GM12878 (cell line): ENCODE measurements at regions not wholly inside any gene's neighbourhood (a gene's known extent, or its start where the extent isn't known, plus 50 kb on each side); places are given as distances from the start of the nearest gene placed in this dataset.

Source experiments
- ATAC-seq: fragments of 200-7000 bp; cut with Tn5 transposase; 3 replicates; pipeline ENCODE4 v1.9.1; 2020; ENCODE audit warnings: mild to moderate bottlenecking, moderate library complexity
- BruUV-seq: library from RNA; stranded (reverse); fragments of 400-500 nt; replicated peaks from 2 replicates; lab custom pipeline; 2021; lab: Mats Ljungman, UMichigan
- CTCF ChIA-PET: fragments of 300-600 bp; sonication (Branson Sonifier 250); formaldehyde crosslinking; extraction: SDS; loops from one replicate; lab custom pipeline; 2021; ENCODE audit warnings: inconsistent platforms; lab: Yijun Ruan, JAX
- POLR2A ChIA-PET: fragments of 350-600 bp; formaldehyde crosslinking; extraction: SDS; loops from one replicate; lab custom pipeline; 2021; ENCODE audit warnings: inconsistent platforms; lab: Charles Lee
- RAD21 ChIA-PET: fragments of 300-600 bp; sonication (Branson Sonifier 250); formaldehyde crosslinking; loops from one replicate; lab custom pipeline; 2023; ENCODE audit warnings: antibody characterized with exemption; ENCODE audit not compliant: unreplicated experiment; lab: Charles Lee
- SMC1A ChIA-PET: fragments of 300-600 bp; sonication (Branson Sonifier 250); formaldehyde crosslinking; loops from one replicate; lab custom pipeline; 2023; ENCODE audit not compliant: unreplicated experiment, uncharacterized antibody; lab: Charles Lee
- DNase-seq: peaks from one replicate; pipeline ENCODE4 v3.0.0-alpha.2; 2011; ENCODE audit warnings: low read depth, low spot score
- FAIRE-seq: peaks from 3 replicates; lab custom pipeline; 2011; peaks lifted over from hg19 to GRCh38; lab: Jason Lieb, UNC
- H2AFZ ChIP-seq: 2 replicates; pipeline ENCODE4 v1.6.0; 2011; ENCODE audit warnings: low read depth, low read length, control low read depth; ENCODE audit not compliant: control insufficient read depth
- H3K27ac ChIP-seq: 2 replicates; pipeline ENCODE4 v1.5.1; 2011; ENCODE audit warnings: control low read depth; ENCODE audit not compliant: control insufficient read depth, insufficient read depth
- H3K27me3 ChIP-seq, 2 experiments: replicated peaks in 1 of 2; 2 replicates each; pipeline versions ENCODE4 v1.6.0 to v1.6.1; 2011; ENCODE audit warnings: low read length in 1 of 2; ENCODE audit not compliant: control insufficient read depth in 2 of 2, insufficient read depth in 2 of 2
- H3K36me3 ChIP-seq, 2 experiments: 2 replicates each; pipeline ENCODE4 v1.5.1; 2011; ENCODE audit warnings: low read length in 1 of 2; ENCODE audit not compliant: control insufficient read depth in 2 of 2, insufficient read depth in 2 of 2
- H3K4me1 ChIP-seq: 2 replicates; pipeline ENCODE4 v1.6.1; 2011; ENCODE audit warnings: mild to moderate bottlenecking, low read length, moderate library complexity, mixed read lengths; ENCODE audit not compliant: control insufficient read depth, insufficient read depth
- H3K4me2 ChIP-seq: 2 replicates; pipeline ENCODE4 v1.6.0; 2011; ENCODE audit warnings: control low read depth; ENCODE audit not compliant: control insufficient read depth, insufficient read depth
- H3K4me3 ChIP-seq: fragments of 200-600 bp; sonication (generic); 2 replicates; pipeline ENCODE4 v1.5.1; 2016
- H3K79me2 ChIP-seq: 2 replicates; pipeline ENCODE4 v1.6.0; 2011; ENCODE audit warnings: low read length; ENCODE audit not compliant: control insufficient read depth, insufficient read depth
- H3K9ac ChIP-seq: 2 replicates; pipeline ENCODE4 v1.8.0; 2011; ENCODE audit warnings: low read length, control low read depth, mixed read lengths; ENCODE audit not compliant: control insufficient read depth, insufficient read depth
- H3K9me3 ChIP-seq: replicated peaks from 3 replicates; pipeline ENCODE4 v1.5.1; 2011; ENCODE audit warnings: mild to moderate bottlenecking, low read length; ENCODE audit not compliant: control insufficient read depth, insufficient read depth
- H4K20me1 ChIP-seq: 2 replicates; pipeline ENCODE4 v1.6.0; 2011; ENCODE audit not compliant: control insufficient read depth, insufficient read depth
- BRCA1 ChIP-seq: IDR thresholded peaks from 2 replicates; pipeline ENCODE4 v1.6.1; 2011; ENCODE audit warnings: low read depth, low read length, improper control_type of control experiment
- CBX5 ChIP-seq: sonication (generic); IDR thresholded peaks from 2 replicates; pipeline ENCODE4 v1.6.1; 2016; ENCODE audit warnings: low read depth, moderate library complexity, mild to moderate bottlenecking, inconsistent platforms
- CREB1 ChIP-seq: IDR thresholded peaks from 2 replicates; pipeline ENCODE4 v1.6.1; 2012; ENCODE audit warnings: low read depth, mild to moderate bottlenecking, inconsistent platforms
- EP300 ChIP-seq, 2 experiments: fragments of 150-350 bp in 1 of 2; IDR thresholded peaks; 2 replicates each; pipeline ENCODE4 v1.6.1; 2011 to 2012; ENCODE audit warnings: low read depth in 2 of 2, low read length in 2 of 2, borderline replicate concordance in 1 of 2, improper control_type of control experiment in 1 of 2, inconsistent platforms in 1 of 2; ENCODE audit not compliant: control insufficient read depth in 1 of 2
- ETV6 ChIP-seq, 2 experiments: fragments of 450-650 bp in 1 of 2; IDR thresholded peaks in 1 of 2; conservative IDR thresholded peaks in 1 of 2; 2 replicates each; pipeline ENCODE4 v1.6.1; 2014; ENCODE audit warnings: antibody characterized with exemption in 1 of 2, borderline replicate concordance in 1 of 2, low read depth in 1 of 2, mild to moderate bottlenecking in 1 of 2, moderate library complexity in 1 of 2
- FOXM1 ChIP-seq: IDR thresholded peaks from 2 replicates; pipeline ENCODE4 v1.6.1; 2012; ENCODE audit warnings: low read depth, mild to moderate bottlenecking, inconsistent platforms, low read length, moderate library complexity
- HCFC1 ChIP-seq: fragments of 150-350 bp; IDR thresholded peaks from 2 replicates; pipeline ENCODE4 v1.6.1; 2014; ENCODE audit warnings: low read length
- HDAC2 ChIP-seq: fragments of 200-600 bp; sonication (generic); IDR thresholded peaks from 2 replicates; pipeline ENCODE4 v1.6.1; 2017
- HSF1 ChIP-seq: fragments of 150-350 bp; IDR thresholded peaks from 2 replicates; pipeline ENCODE4 v1.6.1; 2014; ENCODE audit warnings: mild to moderate bottlenecking, low read depth, low read length
- NR2C2 ChIP-seq: IDR thresholded peaks from 2 replicates; pipeline ENCODE4 v1.6.1; 2011; ENCODE audit warnings: borderline replicate concordance, low read depth; ENCODE audit not compliant: control insufficient read depth, insufficient read length
- PML ChIP-seq: IDR thresholded peaks from 2 replicates; pipeline ENCODE4 v1.6.1; 2012; ENCODE audit warnings: low read length, inconsistent platforms
- RFX5 ChIP-seq: IDR thresholded peaks from 2 replicates; pipeline ENCODE4 v1.6.1; 2011; ENCODE audit warnings: low read depth, low read length, improper control_type of control experiment
- TCF12 ChIP-seq: IDR thresholded peaks from 2 replicates; pipeline ENCODE4 v1.6.1; 2011; ENCODE audit warnings: low read depth, mild to moderate bottlenecking, low read length
- WGBS: methylation state at CpG from one replicate; pipeline ENCODE4 v1.1.6; 2016; ENCODE audit warnings: low lambda C conversion rate; ENCODE audit not compliant: insufficient replicate concordance, insufficient coverage; ENCODE audit errors: missing lambda C conversion rate; 5-methylcytosine and 5-hydroxymethylcytosine counted together
- in situ Hi-C: fragments of 300-500 bp; cut with MboI; formaldehyde crosslinking; loops from 9 replicates; pipeline ENCODE4 v1.14.3; 2018; ENCODE audit warnings: mixed read lengths
- intact Hi-C: fragments of 100-400 bp; cut with micrococcal nuclease; formaldehyde crosslinking; loops from one replicate; pipeline ENCODE4 v1.14.2; 2022; ENCODE audit not compliant: unreplicated experiment
- TF ChIP-seq, protein P1 (sequence below): fragments of 450-650 bp; formaldehyde crosslinking; IDR thresholded peaks from 2 replicates; pipeline ENCODE4 v1.5.0; 2022; ENCODE audit warnings: mild to moderate bottlenecking, missing genetic modification characterization
- TF ChIP-seq, protein P2 (sequence below): fragments of 450-650 bp; IDR thresholded peaks from 2 replicates; pipeline ENCODE4 v1.6.1; 2017; ENCODE audit warnings: mild to moderate bottlenecking, moderate library complexity

DNA sequence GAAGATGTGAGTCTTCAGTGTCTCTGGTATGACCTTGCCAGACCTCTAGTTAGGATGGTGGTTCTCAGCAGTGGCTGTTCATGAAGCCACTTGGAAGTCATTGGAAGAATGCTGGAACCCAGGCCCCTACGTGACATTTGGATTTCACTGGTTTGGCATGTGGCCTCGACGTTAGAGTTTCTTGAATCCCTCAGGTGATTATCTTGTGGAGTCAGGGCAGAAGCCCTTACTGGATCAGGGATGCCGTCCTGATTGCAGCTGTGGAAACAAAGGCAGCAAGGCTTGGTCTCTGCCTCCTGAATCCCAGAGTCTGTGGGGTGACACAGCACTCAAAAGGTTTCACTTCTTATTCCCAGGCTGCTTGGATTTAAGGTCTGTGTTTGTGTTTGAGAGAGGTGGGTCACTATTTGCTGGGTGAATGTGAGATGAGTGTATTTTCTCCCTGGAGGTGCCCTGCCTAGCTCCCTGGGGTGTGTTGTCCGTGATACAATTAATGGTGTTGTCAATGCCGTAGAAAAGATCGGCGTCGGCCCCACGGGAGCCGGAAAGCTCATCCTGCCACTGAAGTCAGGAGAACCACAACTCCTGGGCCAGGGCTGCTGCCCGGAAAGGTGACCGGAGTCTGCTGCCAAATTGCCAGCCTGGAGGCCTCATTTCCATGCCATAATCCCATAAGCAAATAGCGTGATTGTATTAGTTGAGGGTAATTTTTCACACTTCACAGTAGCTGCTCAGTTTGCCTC is 939.0 kb downstream of the BRD1 start:
- Histone ChIP-seq H3K4me3 (no peak overlapping the region), H3K4me2 (no peak overlapping the region), H3K79me2 (no peaks in the 10 kb centered on the region), H3K9ac (no peak overlapping the region), H3K27ac (no peak overlapping the region), H4K20me1 (no peaks in the 10 kb centered on the region), H3K27me3 (no peaks in the 10 kb centered on the region), H3K4me1 (no peaks in the 10 kb centered on the region), H2AFZ (no peak overlapping the region), H3K36me3 (no peaks in the 10 kb centered on the region), H3K9me3 (no peaks in the 10 kb centered on the region; the same call in 2 of the 3 replicates)
- BruUV-seq: no TSS peak
- TF ChIP-seq FOXM1: no peak
- TF ChIP-seq RFX5: no peak
- TF ChIP-seq HSF1: no peak
- TF ChIP-seq EP300 (IDR thresholded peaks at IDR 0.05; ENCODE audit: borderline replicate concordance in 1 of 2, control insufficient read depth in 1 of 2, low read depth in 2 of 2, low read length in 2 of 2): no peak
- TF ChIP-seq, protein P1, sequence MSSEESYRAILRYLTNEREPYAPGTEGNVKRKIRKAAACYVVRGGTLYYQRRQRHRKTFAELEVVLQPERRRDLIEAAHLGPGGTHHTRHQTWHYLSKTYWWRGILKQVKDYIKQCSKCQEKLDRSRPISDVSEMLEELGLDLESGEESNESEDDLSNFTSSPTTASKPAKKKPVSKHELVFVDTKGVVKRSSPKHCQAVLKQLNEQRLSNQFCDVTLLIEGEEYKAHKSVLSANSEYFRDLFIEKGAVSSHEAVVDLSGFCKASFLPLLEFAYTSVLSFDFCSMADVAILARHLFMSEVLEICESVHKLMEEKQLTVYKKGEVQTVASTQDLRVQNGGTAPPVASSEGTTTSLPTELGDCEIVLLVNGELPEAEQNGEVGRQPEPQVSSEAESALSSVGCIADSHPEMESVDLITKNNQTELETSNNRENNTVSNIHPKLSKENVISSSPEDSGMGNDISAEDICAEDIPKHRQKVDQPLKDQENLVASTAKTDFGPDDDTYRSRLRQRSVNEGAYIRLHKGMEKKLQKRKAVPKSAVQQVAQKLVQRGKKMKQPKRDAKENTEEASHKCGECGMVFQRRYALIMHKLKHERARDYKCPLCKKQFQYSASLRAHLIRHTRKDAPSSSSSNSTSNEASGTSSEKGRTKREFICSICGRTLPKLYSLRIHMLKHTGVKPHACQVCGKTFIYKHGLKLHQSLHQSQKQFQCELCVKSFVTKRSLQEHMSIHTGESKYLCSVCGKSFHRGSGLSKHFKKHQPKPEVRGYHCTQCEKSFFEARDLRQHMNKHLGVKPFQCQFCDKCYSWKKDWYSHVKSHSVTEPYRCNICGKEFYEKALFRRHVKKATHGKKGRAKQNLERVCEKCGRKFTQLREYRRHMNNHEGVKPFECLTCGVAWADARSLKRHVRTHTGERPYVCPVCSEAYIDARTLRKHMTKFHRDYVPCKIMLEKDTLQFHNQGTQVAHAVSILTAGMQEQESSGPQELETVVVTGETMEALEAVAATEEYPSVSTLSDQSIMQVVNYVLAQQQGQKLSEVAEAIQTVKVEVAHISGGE (CRISPR knock-in tag): no peak
- TF ChIP-seq, protein P2, sequence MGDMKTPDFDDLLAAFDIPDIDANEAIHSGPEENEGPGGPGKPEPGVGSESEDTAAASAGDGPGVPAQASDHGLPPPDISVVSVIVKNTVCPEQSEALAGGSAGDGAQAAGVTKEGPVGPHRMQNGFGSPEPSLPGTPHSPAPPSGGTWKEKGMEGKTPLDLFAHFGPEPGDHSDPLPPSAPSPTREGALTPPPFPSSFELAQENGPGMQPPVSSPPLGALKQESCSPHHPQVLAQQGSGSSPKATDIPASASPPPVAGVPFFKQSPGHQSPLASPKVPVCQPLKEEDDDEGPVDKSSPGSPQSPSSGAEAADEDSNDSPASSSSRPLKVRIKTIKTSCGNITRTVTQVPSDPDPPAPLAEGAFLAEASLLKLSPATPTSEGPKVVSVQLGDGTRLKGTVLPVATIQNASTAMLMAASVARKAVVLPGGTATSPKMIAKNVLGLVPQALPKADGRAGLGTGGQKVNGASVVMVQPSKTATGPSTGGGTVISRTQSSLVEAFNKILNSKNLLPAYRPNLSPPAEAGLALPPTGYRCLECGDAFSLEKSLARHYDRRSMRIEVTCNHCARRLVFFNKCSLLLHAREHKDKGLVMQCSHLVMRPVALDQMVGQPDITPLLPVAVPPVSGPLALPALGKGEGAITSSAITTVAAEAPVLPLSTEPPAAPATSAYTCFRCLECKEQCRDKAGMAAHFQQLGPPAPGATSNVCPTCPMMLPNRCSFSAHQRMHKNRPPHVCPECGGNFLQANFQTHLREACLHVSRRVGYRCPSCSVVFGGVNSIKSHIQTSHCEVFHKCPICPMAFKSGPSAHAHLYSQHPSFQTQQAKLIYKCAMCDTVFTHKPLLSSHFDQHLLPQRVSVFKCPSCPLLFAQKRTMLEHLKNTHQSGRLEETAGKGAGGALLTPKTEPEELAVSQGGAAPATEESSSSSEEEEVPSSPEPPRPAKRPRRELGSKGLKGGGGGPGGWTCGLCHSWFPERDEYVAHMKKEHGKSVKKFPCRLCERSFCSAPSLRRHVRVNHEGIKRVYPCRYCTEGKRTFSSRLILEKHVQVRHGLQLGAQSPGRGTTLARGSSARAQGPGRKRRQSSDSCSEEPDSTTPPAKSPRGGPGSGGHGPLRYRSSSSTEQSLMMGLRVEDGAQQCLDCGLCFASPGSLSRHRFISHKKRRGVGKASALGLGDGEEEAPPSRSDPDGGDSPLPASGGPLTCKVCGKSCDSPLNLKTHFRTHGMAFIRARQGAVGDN: no peak
- no peak for TF ChIP-seq BRCA1
- no peak for TF ChIP-seq TCF12
- no peak for TF ChIP-seq ETV6 (conservative IDR thresholded peaks at IDR 0.05 in 1 of 2, IDR thresholded peaks at IDR 0.05 in 1 of 2; ENCODE audit: borderline replicate concordance in 1 of 2, low read depth in 1 of 2)
- no peak for TF ChIP-seq HCFC1
- no peak for TF ChIP-seq PML
- no peak for TF ChIP-seq CREB1
- no peak for TF ChIP-seq CBX5
- TF ChIP-seq HDAC2: no peak
- no peak for TF ChIP-seq NR2C2
- in situ Hi-C loops: no loop called here
- FAIRE-seq (no peak), ATAC-seq (no peak), DNase-seq (no peak)
- ChIA-PET SMC1A (no interaction called here), CTCF (no interaction called here), RAD21 (no interaction called here), POLR2A (no interaction called here)
- WGBS: 43% methylated on average over 14 of the region's 14 CpGs
- intact Hi-C loops: no loop called here
